ENCODE measurements at regions not wholly inside any gene's neighbourhood (a gene's known extent, or its start where the extent isn't known, plus 50 kb on each side); places are given as distances from the start of the nearest gene placed in this dataset.

DNA sequence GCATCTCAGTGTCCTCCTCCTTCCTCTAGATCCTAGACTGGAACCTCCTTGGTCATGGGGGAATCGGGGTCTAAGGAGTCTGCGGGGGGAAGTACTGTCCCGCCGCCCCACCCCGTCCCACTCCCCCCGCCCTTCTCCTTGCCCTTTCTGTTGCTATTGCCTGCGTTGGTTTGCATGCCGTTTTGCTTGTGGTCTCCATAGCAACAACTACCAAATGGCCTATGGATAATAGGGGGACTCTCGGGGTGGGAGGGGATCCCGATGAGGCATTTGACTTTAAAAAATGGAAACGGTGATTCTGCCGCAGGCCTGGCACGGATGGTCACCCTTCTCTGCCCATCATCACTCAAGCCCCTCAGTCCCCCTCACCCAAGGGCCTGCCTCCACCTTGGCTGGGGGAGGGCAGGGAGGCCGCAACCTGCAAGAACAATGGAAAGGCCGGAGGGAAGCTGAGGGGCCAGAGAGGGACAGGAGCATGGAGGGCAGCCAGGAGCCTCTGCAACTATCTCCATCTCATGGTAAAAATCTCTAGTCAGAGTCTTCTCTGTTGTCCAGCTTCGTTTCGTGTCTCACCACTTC is 231.4 kb upstream of the TNRC6C start (continued):
- TF ChIP-seq CHD7 (IDR thresholded peaks at IDR 0.05; ENCODE audit: insufficient replicate concordance, low read length) = no peak
- TF ChIP-seq TCF12 (IDR thresholded peaks at IDR 0.05; ENCODE audit: low read depth, low read length) = no peak
- TF ChIP-seq, protein P1, sequence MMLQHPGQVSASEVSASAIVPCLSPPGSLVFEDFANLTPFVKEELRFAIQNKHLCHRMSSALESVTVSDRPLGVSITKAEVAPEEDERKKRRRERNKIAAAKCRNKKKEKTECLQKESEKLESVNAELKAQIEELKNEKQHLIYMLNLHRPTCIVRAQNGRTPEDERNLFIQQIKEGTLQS (IDR thresholded peaks at IDR 0.05; ENCODE audit: insufficient read depth, low read depth, low read length) = no peak
- TF ChIP-seq TBP (IDR thresholded peaks at IDR 0.05; ENCODE audit: low read depth, low read length) = no peak
- TF ChIP-seq FOSL1 (IDR thresholded peaks at IDR 0.05; ENCODE audit: insufficient read depth, low read depth, low read length) = no peak
- TF ChIP-seq, protein P2, sequence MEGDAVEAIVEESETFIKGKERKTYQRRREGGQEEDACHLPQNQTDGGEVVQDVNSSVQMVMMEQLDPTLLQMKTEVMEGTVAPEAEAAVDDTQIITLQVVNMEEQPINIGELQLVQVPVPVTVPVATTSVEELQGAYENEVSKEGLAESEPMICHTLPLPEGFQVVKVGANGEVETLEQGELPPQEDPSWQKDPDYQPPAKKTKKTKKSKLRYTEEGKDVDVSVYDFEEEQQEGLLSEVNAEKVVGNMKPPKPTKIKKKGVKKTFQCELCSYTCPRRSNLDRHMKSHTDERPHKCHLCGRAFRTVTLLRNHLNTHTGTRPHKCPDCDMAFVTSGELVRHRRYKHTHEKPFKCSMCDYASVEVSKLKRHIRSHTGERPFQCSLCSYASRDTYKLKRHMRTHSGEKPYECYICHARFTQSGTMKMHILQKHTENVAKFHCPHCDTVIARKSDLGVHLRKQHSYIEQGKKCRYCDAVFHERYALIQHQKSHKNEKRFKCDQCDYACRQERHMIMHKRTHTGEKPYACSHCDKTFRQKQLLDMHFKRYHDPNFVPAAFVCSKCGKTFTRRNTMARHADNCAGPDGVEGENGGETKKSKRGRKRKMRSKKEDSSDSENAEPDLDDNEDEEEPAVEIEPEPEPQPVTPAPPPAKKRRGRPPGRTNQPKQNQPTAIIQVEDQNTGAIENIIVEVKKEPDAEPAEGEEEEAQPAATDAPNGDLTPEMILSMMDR (IDR thresholded peaks at IDR 0.05; ENCODE audit: control extremely low read depth in 1 of 3, insufficient read depth in 1 of 3, low read depth in 1 of 3, low read length in 3 of 3) = no peak
- no peak for TF ChIP-seq CBX5 (IDR thresholded peaks at IDR 0.05; ENCODE audit: low read depth, low read length)
- TF ChIP-seq CTBP2 (IDR thresholded peaks at IDR 0.05; ENCODE audit: borderline replicate concordance, insufficient read depth, insufficient read length, low read length) = no peak
